C4-2B (cell line): ENCODE measurements at regions not wholly inside any gene's neighbourhood (a gene's known extent, or its start where the extent isn't known, plus 50 kb on each side); places are given as distances from the start of the nearest gene placed in this dataset.
A peak's percentile ranks its signal among the peaks of the same experiment; 100 is the strongest.

ENCODE experiments used
- ZFX ChIP-seq: fragments of 450-650 bp; IDR thresholded peaks from 2 replicates; pipeline ENCODE4 v1.6.1; 2017
- TF ChIP-seq, protein P1 (sequence below): fragments of 450-650 bp; conservative IDR thresholded peaks from 2 replicates; pipeline ENCODE4 v1.5.1; 2017; ENCODE audit warnings: mild to moderate bottlenecking

GRCh38 chr13:22993148-22993547 lies 187.6 kb upstream of the SGCG start:
- TF ChIP-seq, protein P1, sequence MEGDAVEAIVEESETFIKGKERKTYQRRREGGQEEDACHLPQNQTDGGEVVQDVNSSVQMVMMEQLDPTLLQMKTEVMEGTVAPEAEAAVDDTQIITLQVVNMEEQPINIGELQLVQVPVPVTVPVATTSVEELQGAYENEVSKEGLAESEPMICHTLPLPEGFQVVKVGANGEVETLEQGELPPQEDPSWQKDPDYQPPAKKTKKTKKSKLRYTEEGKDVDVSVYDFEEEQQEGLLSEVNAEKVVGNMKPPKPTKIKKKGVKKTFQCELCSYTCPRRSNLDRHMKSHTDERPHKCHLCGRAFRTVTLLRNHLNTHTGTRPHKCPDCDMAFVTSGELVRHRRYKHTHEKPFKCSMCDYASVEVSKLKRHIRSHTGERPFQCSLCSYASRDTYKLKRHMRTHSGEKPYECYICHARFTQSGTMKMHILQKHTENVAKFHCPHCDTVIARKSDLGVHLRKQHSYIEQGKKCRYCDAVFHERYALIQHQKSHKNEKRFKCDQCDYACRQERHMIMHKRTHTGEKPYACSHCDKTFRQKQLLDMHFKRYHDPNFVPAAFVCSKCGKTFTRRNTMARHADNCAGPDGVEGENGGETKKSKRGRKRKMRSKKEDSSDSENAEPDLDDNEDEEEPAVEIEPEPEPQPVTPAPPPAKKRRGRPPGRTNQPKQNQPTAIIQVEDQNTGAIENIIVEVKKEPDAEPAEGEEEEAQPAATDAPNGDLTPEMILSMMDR = 0 out of 2 replicates have a peak, but pooled peaks have one; percentile 0
- no peak for TF ChIP-seq ZFX
